SH-SY5Y (cell line): ENCODE measurements at regions not wholly inside any gene's neighbourhood (a gene's known extent, or its start where the extent isn't known, plus 50 kb on each side); places are given as distances from the start of the nearest gene placed in this dataset.

Experiments used
- GATA2 ChIP-seq: IDR thresholded peaks from 2 replicates; pipeline ENCODE4 v1.6.1; 2011; ENCODE audit warnings: mild to moderate bottlenecking, low read depth, low read length
- GATA3 ChIP-seq: IDR thresholded peaks from 2 replicates; pipeline ENCODE4 v1.6.1; 2011; ENCODE audit warnings: low read depth, mild to moderate bottlenecking, low read length, moderate library complexity

DNA sequence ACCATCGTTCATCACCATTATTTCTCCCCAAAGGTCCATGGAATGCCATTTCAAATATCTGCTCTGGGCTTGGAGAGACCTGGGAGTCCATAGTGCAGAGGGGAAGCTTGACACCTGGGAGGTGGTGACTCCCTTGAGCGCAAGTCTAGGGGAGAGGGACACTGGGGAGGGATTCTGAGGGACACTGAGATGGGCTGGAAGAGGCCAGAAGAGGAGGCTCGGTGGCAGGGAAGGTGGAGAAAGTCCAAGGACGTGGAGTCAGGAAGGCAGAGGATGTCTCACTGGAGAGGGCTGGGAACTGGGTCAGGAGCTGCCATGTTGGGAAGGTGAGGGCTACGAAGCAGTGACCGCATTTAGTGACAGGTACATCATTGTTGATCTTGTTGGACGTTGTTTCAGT lies 160.3 kb upstream of the MVB12B start:
- TF ChIP-seq GATA3 = no peak
- TF ChIP-seq GATA2 = no peak

DNA sequence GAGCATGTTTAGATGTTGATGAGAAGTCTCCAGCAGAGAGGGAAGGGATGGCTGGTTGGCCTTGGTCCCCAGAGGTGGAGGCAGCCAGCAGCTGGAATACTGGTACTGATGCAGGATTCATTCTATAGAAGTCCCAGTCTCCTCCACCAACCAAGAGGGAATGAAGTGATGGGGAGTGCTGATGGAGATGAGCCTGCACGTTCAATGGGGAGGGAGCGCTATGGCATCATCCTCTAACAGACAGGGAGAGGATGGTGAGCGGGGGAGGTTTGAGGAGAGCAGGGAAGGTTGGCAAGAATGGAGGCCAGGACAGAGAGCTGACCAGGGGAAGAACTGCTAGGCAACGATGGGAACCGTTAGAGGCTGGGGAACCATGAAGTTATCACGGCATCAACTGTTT lies 159.8 kb upstream of the MVB12B start:
- no peak for TF ChIP-seq GATA2
- TF ChIP-seq GATA3 = no peak

DNA sequence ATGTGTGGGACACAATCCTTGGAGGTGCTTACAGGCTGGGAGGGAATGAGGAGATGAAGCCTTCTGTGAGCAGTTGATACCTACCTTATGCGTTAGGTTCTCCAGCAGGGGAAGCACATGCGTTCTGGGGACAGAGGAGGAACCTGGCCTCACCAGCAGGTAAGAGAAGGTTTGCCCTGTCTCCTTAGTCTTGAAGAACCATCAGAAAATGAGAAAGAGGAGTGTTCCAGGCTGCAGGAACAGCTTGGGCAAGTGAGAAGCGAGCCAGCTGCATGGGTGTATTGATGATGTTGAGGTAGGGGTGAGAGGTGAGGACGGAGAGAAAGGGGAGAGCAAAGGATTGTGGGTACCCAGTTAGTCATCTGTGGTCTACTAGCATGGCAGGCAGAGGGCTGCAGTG lies 156.9 kb upstream of the MVB12B start:
- TF ChIP-seq GATA2 = no peak
- no peak for TF ChIP-seq GATA3

DNA sequence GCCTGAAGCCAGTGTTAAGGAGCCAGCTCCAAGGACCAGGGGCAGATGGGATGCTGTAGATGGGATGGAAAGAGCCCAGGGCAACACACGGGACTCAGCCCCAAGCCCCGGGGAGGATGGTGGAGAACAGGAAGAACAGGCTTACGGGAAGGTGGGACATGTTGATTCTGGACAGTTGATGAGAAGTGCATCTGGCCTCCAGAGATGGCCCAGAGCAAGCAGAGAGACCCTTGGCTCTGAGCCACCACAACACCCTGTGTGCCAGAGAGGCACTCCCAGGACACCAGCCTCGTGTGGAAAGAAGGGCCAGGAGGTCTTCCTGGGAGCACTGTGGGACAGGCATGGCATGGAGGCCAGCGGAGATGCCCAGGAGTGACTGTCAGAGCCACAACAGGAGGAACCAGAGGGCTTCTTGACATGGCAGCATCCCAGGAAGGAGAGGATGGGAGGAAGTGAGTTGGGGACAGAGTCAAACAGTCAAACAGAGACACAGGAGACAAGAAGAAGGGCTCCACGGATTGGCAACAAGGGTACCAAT lies 156.3 kb upstream of the MVB12B start:
- no peak for TF ChIP-seq GATA2
- TF ChIP-seq GATA3 = no peak

DNA sequence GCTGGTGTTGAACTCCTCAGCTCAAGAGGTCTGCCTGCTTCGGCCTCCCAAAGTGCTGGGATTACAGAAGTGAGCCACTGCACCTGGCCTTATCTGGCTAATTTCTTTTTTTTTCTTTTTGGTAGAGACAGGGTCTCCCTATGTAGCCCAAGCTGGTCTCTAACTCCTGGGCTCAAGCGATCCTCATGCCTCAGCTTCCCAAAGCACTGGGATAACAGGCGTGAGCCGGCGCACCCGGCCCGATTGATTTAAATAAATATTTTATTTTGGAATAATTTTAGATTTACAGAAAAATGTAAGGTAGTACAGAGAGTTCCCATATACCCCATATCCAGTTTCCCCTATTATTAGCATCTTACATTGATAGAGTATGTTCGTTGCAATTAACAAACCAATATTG lies 155.0 kb upstream of the MVB12B start:
- no peak for TF ChIP-seq GATA3

DNA sequence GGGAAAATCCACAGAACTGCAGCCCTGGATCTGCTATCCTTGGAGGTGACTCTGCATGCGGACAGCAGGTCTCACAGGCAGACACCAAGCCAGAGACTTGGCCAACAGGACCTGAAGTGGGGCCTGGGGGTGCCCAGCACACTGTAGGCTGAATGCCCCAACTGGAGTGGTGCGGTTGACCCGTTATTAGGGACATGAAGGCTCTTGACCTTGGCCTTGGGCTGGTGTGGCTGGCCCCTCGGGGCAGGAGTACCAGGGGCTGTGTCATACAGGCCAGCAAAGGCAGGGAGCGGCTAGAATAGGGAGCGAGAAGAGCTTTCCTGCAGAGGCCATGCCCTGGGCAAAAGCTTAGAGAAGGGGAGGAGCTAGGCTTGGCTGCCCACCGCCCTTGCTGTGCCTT lies 153.2 kb upstream of the MVB12B start:
- TF ChIP-seq GATA2 (no peak), GATA3 (no peak)

DNA sequence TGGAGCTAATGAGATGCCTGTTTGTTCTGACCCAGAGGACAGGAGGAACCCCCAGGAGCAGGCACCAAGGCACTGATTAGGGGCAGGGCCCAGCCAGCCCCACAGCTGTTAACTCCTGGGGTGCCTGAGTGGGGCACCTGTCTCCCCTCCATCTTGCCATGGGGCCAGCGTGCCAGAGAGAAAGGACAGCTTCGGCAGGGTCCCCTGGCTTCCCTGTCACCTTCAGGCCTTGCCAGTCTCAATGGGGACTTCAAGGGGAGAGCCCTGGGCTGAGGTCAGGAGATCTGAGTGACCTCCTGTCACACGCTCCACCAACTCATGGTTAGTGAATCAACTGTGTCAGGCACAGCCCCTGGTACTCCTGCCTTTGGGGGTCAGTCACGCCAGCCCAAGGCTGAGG lies 152.7 kb upstream of the MVB12B start:
- no peak for TF ChIP-seq GATA3
- no peak for TF ChIP-seq GATA2

DNA sequence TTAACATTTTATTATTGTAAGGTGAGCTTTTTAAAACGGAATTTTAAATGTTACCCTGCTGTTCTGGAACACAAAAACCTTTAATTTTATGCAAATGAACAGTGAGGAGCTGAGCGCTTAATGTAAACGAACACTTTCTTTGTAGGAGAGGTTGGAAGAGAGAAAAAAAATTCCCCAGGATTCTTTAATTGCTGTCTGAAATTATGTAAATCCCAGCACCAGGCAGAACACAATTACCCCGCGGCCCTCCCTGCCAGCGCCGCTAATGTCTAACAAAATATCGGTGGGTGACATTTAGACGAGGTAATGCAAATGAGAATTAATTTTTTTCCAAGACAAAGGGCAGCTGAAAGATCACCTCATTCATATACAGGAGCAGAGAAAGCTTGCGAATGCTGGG lies 143.4 kb upstream of the MVB12B start:
- TF ChIP-seq GATA2 = no peak
- no peak for TF ChIP-seq GATA3

DNA sequence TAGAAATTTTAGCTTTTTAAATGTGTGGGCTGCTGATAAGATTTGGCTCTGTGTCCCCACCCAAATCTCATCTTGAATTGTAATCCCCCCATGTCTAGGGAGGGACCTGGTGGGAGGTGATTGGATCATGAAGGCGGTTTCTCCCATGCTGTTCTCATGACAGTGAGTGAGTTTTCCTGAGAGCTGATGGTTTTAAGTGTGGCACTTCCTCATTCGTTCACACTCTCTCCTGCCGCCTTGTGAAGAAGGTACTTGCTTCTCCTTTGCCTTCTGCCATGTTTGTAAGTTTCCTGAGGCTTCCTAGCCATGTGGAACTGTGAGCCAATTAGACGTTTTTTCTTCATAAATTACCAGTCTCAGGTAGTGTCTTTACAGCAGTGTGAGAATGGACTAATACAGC lies 127.8 kb upstream of the MVB12B start:
- TF ChIP-seq GATA2 = no peak
- no peak for TF ChIP-seq GATA3

DNA sequence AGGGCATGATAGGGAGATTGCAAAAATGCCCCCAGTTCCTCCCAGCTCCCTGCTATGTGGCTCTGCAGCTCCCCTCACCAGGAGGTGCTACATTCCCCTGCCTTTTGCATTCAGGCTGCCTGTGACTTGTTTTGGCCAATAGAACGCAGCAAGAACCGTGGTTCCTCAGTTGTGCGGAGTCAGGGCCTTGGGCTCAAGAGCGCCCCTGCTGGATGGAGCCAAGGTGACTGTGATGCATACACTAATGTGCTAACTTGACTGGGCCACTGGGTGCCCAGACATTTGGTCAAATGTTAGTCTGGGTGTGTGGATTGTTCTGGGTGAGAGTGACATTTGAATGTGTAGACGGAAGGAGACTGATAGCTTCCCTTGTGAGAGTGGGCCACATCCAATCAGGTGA lies 123.3 kb upstream of the MVB12B start:
- no peak for TF ChIP-seq GATA2
- no peak for TF ChIP-seq GATA3

DNA sequence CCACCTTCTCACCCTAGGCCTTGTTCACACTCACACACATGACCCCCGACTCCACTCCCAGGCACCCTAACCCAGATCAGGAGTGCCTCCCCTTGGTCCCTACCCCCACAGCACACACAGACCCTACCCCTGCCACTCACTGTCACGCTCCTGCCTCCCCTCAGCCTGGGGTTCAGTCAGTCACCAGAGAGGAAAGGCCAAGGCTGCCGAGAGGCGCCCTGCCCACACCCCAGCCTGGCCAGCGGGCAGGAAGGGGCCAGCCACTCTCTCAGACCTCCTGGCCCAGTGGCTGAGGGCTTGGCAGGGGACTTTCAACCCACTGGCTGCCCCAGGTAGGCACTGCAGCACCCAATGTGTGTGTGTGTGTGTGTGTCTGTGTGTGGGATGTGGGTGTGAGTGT lies 122.4 kb upstream of the MVB12B start:
- TF ChIP-seq GATA3 (no peak), GATA2 (no peak)

DNA sequence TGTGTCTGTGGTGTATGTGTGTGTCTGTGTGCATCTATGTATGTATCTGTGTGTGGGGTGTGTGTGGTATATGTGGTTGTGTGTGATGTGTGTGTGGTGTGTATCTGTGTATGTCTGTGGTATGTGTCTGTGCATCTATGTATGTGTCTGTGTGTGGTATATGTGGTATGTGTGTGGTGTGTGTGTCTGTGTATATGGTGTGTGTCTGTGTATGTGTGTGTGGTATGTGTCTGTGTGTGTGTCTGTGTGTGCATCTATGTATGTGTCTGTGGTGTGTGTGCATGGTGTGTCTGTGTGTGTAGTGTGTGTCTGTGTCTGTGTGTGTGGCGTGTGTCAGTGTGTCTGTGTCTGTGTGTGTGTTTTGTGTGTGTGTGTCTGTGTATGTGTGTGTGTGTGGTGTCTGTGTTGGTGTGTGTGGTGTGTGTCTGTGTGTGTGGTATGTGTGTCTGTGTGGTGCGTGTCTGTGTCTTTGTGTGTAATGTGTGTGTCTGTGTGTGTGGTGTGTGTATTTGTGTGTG lies 121.9 kb upstream of the MVB12B start:
- TF ChIP-seq GATA3 = no peak
- no peak for TF ChIP-seq GATA2

DNA sequence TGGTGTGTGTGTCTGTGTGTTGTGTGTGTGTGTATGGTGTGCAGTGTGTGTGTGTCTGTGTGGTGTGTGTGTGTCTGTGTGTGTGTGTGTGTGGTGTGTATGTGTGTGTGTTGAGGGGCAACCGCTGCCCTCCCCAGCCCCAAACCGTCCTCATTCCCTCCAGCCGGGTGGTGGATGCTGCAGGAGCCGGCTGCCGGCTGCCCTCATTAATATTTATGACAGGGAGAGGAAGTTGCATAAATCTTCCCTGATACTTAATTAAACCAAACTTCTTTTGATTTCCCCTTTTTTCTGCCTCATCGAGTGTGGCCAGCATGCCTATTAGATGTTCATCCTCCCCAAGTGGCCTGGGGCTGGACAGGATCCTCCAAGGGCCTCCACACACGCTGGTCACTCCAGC lies 121.4 kb upstream of the MVB12B start:
- TF ChIP-seq GATA3 (no peak), GATA2 (no peak)

DNA sequence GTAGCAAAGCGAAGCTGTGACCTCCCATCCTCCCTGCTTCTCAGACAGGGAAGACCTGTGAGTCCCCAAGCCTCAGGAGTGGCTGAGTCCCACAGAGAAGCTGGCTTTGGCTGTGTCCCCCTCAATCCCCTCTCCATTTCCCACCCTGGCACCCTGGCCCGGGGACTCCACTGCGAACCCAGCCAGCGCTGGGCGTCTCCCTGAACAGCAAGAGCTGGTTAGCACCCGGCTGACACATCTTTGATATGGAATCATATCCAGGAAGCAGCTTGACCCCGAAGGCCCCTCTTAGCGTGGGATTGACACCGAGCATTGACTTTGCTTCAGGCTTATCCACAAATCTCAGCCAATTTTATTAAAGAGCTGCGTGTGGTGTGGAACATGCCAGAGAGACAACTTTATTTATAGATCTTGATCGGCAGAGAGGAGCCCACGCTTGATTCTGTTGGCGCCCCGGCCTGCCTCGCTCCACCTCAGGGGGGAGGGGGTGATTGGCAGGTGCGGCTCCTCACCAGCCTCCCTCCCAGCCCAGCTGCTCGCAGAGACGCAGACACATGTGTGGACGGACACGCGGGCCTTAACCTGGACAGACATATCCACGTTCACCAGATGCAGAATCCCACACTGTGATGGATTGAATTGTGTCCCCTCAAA lies 120.7 kb upstream of the MVB12B start:
- TF ChIP-seq GATA3 (no peak; the same call in 1 of the 2 replicates), GATA2 (peak; percentile 78)

DNA sequence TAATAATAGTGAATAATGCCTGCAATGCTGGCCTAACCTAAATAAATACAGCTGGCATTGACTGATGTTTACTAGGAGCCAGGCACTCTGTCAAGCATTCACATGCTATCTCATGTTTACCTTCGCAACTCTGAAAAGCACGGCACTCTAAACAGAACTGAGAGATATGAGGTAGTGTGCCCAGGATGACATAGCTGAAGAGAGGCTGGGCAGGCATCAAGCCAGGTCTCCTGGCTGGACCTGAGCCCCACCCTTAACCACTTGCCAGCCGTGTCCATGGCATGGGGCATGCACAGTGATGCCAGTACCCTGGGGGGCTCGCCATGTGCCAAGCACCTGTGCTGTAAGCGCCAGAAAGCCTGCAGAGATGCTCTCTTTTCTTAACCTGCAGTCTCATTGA lies 119.4 kb upstream of the MVB12B start:
- TF ChIP-seq GATA2 (no peak), GATA3 (no peak)
